Sciatic nerve (tissue), 2 donors: ENCODE measurements at regions not wholly inside any gene's neighbourhood (a gene's known extent, or its start where the extent isn't known, plus 50 kb on each side); places are given as distances from the start of the nearest gene placed in this dataset.
"Not testable (repeated sequence)": the region's sequence is repeated elsewhere in the genome, so short reads cannot be mapped to it uniquely, and the experiment has no call there.

Experiments
- ATAC-seq: fragments of 200-7000 bp; cut with Tn5 transposase; one replicate; pipeline ENCODE4 v1.9.1; 2020; ENCODE audit warnings: mild to moderate bottlenecking, moderate library complexity
- DNase-seq: peaks from one replicate; pipeline ENCODE4 v3.0.0-alpha.2; 2020; ENCODE audit warnings: low spot score
- intact Hi-C: fragments of 100-400 bp; cut with DNase I; formaldehyde crosslinking; loops from one replicate; pipeline ENCODE4 v1.14.2; 2022
- donor health status: DM: no; HTN: no; CAD: no.
- donor health status: DM: no; HTN: no; CAD: no.

- DNase-seq, intact Hi-C loops, ATAC-seq: not testable (repeated sequence)
Observed at GRCh38 chr2:242108797-242109500, 239.4 kb downstream of the RTP5 start.

GRCh38 chr2:242109819-242110218 is 240.3 kb downstream of the RTP5 start:
- intact Hi-C loops, DNase-seq, ATAC-seq: not testable (repeated sequence)

GRCh38 chr2:242111954-242112353 is 242.4 kb downstream of the RTP5 start:
- ATAC-seq, DNase-seq, intact Hi-C loops: not testable (repeated sequence)

- intact Hi-C loops, DNase-seq, ATAC-seq: not testable (repeated sequence)
Observed at GRCh38 chr2:242113492-242113891, 244.0 kb downstream of the RTP5 start.

- intact Hi-C loops, DNase-seq, ATAC-seq: not testable (repeated sequence)
Observed at GRCh38 chr2:242116676-242117075, 247.1 kb downstream of the RTP5 start.

GRCh38 chr2:242117305-242117704 is 247.8 kb downstream of the RTP5 start:
- ATAC-seq, intact Hi-C loops, DNase-seq: not testable (repeated sequence)

- DNase-seq, intact Hi-C loops, ATAC-seq: not testable (repeated sequence)
Observed at GRCh38 chr2:242119682-242120081, 250.2 kb downstream of the RTP5 start.

GRCh38 chr2:242130682-242131081 is 261.2 kb downstream of the RTP5 start:
- intact Hi-C loops, ATAC-seq, DNase-seq: not testable (repeated sequence)

GRCh38 chr2:242159921-242160320 is 290.4 kb downstream of the RTP5 start:
- intact Hi-C loops, ATAC-seq: not testable (repeated sequence)

GRCh38 chr2:242165115-242165514 is 295.6 kb downstream of the RTP5 start:
- intact Hi-C loops, DNase-seq, ATAC-seq: not testable (repeated sequence)

More at GRCh38 chr2:242159921-242160320, 290.4 kb downstream of the RTP5 start:
- not testable (repeated sequence) for DNase-seq

- ATAC-seq, DNase-seq, intact Hi-C loops: not testable (repeated sequence)
Observed at GRCh38 chr2:242171290-242171689, 301.8 kb downstream of the RTP5 start.
